DOHH2 (cell line): ENCODE measurements at regions not wholly inside any gene's neighbourhood (a gene's known extent, or its start where the extent isn't known, plus 50 kb on each side); places are given as distances from the start of the nearest gene placed in this dataset.
"Not testable (repeated sequence)": the region's sequence is repeated elsewhere in the genome, so short reads cannot be mapped to it uniquely, and the experiment has no call there.

Experiments
- CTCF ChIP-seq: fragments of 200-600 bp; sonication (generic); IDR thresholded peaks from one replicate; pipeline ENCODE4 v1.5.1; 2014; ENCODE audit warnings: antibody characterized with exemption, mild to moderate bottlenecking, low read depth, low read length; ENCODE audit not compliant: poor library complexity, severe bottlenecking
- EZH2phosphoT487 ChIP-seq: fragments of 200-600 bp; sonication (generic); IDR thresholded peaks from 2 replicates; pipeline ENCODE4 v1.6.1; 2017; ENCODE audit warnings: borderline replicate concordance, mild to moderate bottlenecking, antibody characterized with exemption, low read length, moderate library complexity, mixed read lengths

- TF ChIP-seq EZH2phosphoT487, CTCF: not testable (repeated sequence)
Measured at GRCh38 chr2:87512864-87513530, 234.9 kb upstream of the PLGLB2 start.
